ENCODE measurements at regions not wholly inside any gene's neighbourhood (a gene's known extent, or its start where the extent isn't known, plus 50 kb on each side); places are given as distances from the start of the nearest gene placed in this dataset.

- TF ChIP-seq, protein P1, sequence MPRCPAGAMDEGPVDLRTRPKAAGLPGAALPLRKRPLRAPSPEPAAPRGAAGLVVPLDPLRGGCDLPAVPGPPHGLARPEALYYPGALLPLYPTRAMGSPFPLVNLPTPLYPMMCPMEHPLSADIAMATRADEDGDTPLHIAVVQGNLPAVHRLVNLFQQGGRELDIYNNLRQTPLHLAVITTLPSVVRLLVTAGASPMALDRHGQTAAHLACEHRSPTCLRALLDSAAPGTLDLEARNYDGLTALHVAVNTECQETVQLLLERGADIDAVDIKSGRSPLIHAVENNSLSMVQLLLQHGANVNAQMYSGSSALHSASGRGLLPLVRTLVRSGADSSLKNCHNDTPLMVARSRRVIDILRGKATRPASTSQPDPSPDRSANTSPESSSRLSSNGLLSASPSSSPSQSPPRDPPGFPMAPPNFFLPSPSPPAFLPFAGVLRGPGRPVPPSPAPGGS (IDR thresholded peaks at IDR 0.05) = no peak
- TF ChIP-seq, protein P2, sequence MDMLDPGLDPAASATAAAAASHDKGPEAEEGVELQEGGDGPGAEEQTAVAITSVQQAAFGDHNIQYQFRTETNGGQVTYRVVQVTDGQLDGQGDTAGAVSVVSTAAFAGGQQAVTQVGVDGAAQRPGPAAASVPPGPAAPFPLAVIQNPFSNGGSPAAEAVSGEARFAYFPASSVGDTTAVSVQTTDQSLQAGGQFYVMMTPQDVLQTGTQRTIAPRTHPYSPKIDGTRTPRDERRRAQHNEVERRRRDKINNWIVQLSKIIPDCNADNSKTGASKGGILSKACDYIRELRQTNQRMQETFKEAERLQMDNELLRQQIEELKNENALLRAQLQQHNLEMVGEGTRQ (IDR thresholded peaks at IDR 0.05) = no peak
- TF ChIP-seq RNF2 (IDR thresholded peaks at IDR 0.05; ENCODE audit: borderline replicate concordance, low read depth) (no peak), CEBPB (IDR thresholded peaks at IDR 0.05) (no peak), FOSB (CRISPR knock-in tag; IDR thresholded peaks at IDR 0.05) (no peak), TP53 (CRISPR knock-in tag; IDR thresholded peaks at IDR 0.05) (no peak), HMGXB4 (CRISPR knock-in tag; IDR thresholded peaks at IDR 0.05; ENCODE audit: borderline replicate concordance) (no peak), BHLHE40 (IDR thresholded peaks at IDR 0.05; ENCODE audit: low read depth, low read length) (no peak), KDM5A (IDR thresholded peaks at IDR 0.05) (no peak), CBX8 (IDR thresholded peaks at IDR 0.05) (no peak), EHMT2 (IDR thresholded peaks at IDR 0.05; ENCODE audit: low read depth) (no peak), KDM1A (IDR thresholded peaks at IDR 0.05; ENCODE audit: low read depth) (no peak), RAD21 (conservative IDR thresholded peaks at IDR 0.05 in 1 of 2, IDR thresholded peaks at IDR 0.05 in 1 of 2) (no peak), FOSL2 (IDR thresholded peaks at IDR 0.05) (no peak), FOSL2 (CRISPR knock-in tag; IDR thresholded peaks at IDR 0.05) (no peak), REST (IDR thresholded peaks at IDR 0.05) (no peak), SREBF2 (IDR thresholded peaks at IDR 0.05) (no peak)
- DNase-seq (ENCODE audit: low read depth in 1 of 2, low spot score in 1 of 2) = no peak
- Histone ChIP-seq H3K4me3 (no peak overlapping the region), H3K9me3 (peaks cover 6% of the 10 kb centered on the region; the same call in 1 of the 3 replicates), H3K4me1 (peaks cover 10% of the 10 kb centered on the region; the same call in 2 of the 3 replicates), H3K27ac (no peak overlapping the region), H3K4me2 (no peak overlapping the region)
- POLR2A ChIA-PET = no interaction called here
- FAIRE-seq = no peak
- 51% methylated on average over 4 of the region's 4 CpGs for WGBS (ENCODE audit: missing lambda C conversion rate)
- ATAC-seq = no peak
- CTCF ChIA-PET = interaction anchor here (0.6 to 1.3 kb wide), 2 partner anchors 15 to 561 kb away, joined by 3 read pairs; no protein-coding TSS in a partner anchor
Observed at GRCh38 chr3:127520993-127521392, 69.5 kb downstream of the TPRA1 start.

- H3K9me3 ChIP-seq = peaks cover 6% of the 10 kb centered on the region; the same call in 1 of the 3 replicates
- TF ChIP-seq CBX8 (IDR thresholded peaks at IDR 0.05) = peak; percentile 93; the same call in 1 of the 2 replicates
- TF ChIP-seq HEYL (CRISPR knock-in tag; IDR thresholded peaks at IDR 0.05) = no peak
- TF ChIP-seq FOXS1 (CRISPR knock-in tag; IDR thresholded peaks at IDR 0.05) = no peak
- no peak for TF ChIP-seq HDAC2 (IDR thresholded peaks at IDR 0.05)
- TF ChIP-seq ZFP36 (IDR thresholded peaks at IDR 0.05; ENCODE audit: borderline replicate concordance, partially characterized antibody) = no peak
- TF ChIP-seq TP53 (CRISPR knock-in tag; IDR thresholded peaks at IDR 0.05) = no peak
- no peak for TF ChIP-seq EHMT2 (IDR thresholded peaks at IDR 0.05; ENCODE audit: low read depth)
- peak; percentile 89; the same call in 1 of the 2 replicates for TF ChIP-seq RNF2 (IDR thresholded peaks at IDR 0.05; ENCODE audit: borderline replicate concordance, low read depth)
- TF ChIP-seq MAFK (IDR thresholded peaks at IDR 0.05; ENCODE audit: partially characterized antibody) = no peak
- TF ChIP-seq, protein P3, sequence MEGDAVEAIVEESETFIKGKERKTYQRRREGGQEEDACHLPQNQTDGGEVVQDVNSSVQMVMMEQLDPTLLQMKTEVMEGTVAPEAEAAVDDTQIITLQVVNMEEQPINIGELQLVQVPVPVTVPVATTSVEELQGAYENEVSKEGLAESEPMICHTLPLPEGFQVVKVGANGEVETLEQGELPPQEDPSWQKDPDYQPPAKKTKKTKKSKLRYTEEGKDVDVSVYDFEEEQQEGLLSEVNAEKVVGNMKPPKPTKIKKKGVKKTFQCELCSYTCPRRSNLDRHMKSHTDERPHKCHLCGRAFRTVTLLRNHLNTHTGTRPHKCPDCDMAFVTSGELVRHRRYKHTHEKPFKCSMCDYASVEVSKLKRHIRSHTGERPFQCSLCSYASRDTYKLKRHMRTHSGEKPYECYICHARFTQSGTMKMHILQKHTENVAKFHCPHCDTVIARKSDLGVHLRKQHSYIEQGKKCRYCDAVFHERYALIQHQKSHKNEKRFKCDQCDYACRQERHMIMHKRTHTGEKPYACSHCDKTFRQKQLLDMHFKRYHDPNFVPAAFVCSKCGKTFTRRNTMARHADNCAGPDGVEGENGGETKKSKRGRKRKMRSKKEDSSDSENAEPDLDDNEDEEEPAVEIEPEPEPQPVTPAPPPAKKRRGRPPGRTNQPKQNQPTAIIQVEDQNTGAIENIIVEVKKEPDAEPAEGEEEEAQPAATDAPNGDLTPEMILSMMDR (IDR thresholded peaks at IDR 0.05) = no peak
- TF ChIP-seq ESRRA (IDR thresholded peaks at IDR 0.05; ENCODE audit: borderline replicate concordance, low read length) = no peak
- no peak for TF ChIP-seq ZNF302 (CRISPR knock-in tag; IDR thresholded peaks at IDR 0.05)
- TF ChIP-seq ZC3H11A (IDR thresholded peaks at IDR 0.05) = no peak
- no peak for TF ChIP-seq FOSB (CRISPR knock-in tag; IDR thresholded peaks at IDR 0.05)
- no peak for TF ChIP-seq FOSL2 (IDR thresholded peaks at IDR 0.05)
- TF ChIP-seq FOSL2 (CRISPR knock-in tag; IDR thresholded peaks at IDR 0.05) = no peak
- no peaks in the 10 kb centered on the region for H3K4me1 ChIP-seq
- 22% methylated on average over 4 of the region's 4 CpGs for WGBS (ENCODE audit: missing lambda C conversion rate)
- ChIA-PET POLR2A (no interaction called here), CTCF (interaction anchor here (0.7 kb wide), 1 partner anchor 523 kb away, joined by 3 read pairs; no protein-coding TSS in a partner anchor)
- DNase-seq (ENCODE audit: low read depth in 1 of 2, low spot score in 1 of 2) (no peak), ATAC-seq (no peak), FAIRE-seq (no peak)
- no peak overlapping the region for H3K4me3 ChIP-seq
- H3K27ac ChIP-seq = no peak overlapping the region
- H3K4me2 ChIP-seq = no peak overlapping the region
Observed at GRCh38 chr3:127518456-127519081, 72.0 kb downstream of the TPRA1 start.
